Osteocyte (in vitro differentiated cells): ENCODE measurements at regions not wholly inside any gene's neighbourhood (a gene's known extent, or its start where the extent isn't known, plus 50 kb on each side); places are given as distances from the start of the nearest gene placed in this dataset.

Experiments
- DNase-seq: peaks from one replicate; pipeline ENCODE4 v3.0.0; 2021; ENCODE audit warnings: mixed read lengths; ENCODE audit not compliant: unreplicated experiment; ENCODE audit errors: extremely low spot score
- H3K27ac Mint-ChIP-seq: one replicate; pipeline ENCODE4 v1.8.0; 2021; ENCODE audit warnings: mild to moderate bottlenecking, mixed read lengths; ENCODE audit not compliant: unreplicated experiment
- H3K27me3 Mint-ChIP-seq: one replicate; pipeline ENCODE4 v1.8.0; 2021; ENCODE audit warnings: mixed read lengths; ENCODE audit not compliant: unreplicated experiment
- H3K36me3 Mint-ChIP-seq: one replicate; pipeline ENCODE4 v1.8.0; 2021; ENCODE audit warnings: mixed read lengths; ENCODE audit not compliant: unreplicated experiment
- H3K4me1 Mint-ChIP-seq: one replicate; pipeline ENCODE4 v1.8.0; 2021; ENCODE audit warnings: mixed read lengths; ENCODE audit not compliant: unreplicated experiment
- H3K4me3 Mint-ChIP-seq: one replicate; pipeline ENCODE4 v1.8.0; 2021; ENCODE audit warnings: mild to moderate bottlenecking, moderate library complexity, mixed read lengths; ENCODE audit not compliant: unreplicated experiment
- H3K9me3 Mint-ChIP-seq: one replicate; pipeline ENCODE4 v1.8.0; 2021; ENCODE audit warnings: mixed read lengths; ENCODE audit not compliant: unreplicated experiment
- CTCF ChIP-seq: fragments of 200-600 bp; sonication (generic); IDR thresholded peaks from 2 replicates; pipeline ENCODE4 v1.5.0; 2021; ENCODE audit warnings: antibody characterized with exemption, mild to moderate bottlenecking, moderate library complexity

- Mint-ChIP-seq H3K27ac (no peak overlapping the region), H3K27me3 (no peaks in the 10 kb centered on the region), H3K4me3 (no peak overlapping the region), H3K9me3 (peaks cover 11% of the 10 kb centered on the region), H3K4me1 (no peaks in the 10 kb centered on the region), H3K36me3 (peaks cover 3% of the 10 kb centered on the region)
- no peak for TF ChIP-seq CTCF
- no peak for DNase-seq
These were observed 943.7 kb downstream of the EFNA5 start for GRCh38 chr5:106727071-106727470.

- no peak for TF ChIP-seq CTCF
- peaks cover 10% of the 10 kb centered on the region for H3K9me3 Mint-ChIP-seq
- H3K27me3 Mint-ChIP-seq: no peaks in the 10 kb centered on the region
- H3K36me3 Mint-ChIP-seq: peaks cover 6% of the 10 kb centered on the region
- no peak for DNase-seq
- no peak overlapping the region for H3K27ac Mint-ChIP-seq
- peaks cover 3% of the 10 kb centered on the region for H3K4me1 Mint-ChIP-seq
- no peak overlapping the region for H3K4me3 Mint-ChIP-seq
These were observed 950.4 kb downstream of the EFNA5 start for GRCh38 chr5:106720367-106720766.

GRCh38 chr5:106699796-106700195 is 970.9 kb downstream of the EFNA5 start:
- Mint-ChIP-seq H3K4me3 (no peak overlapping the region), H3K9me3 (no peaks in the 10 kb centered on the region), H3K36me3 (no peaks in the 10 kb centered on the region), H3K27me3 (no peaks in the 10 kb centered on the region), H3K27ac (no peak overlapping the region), H3K4me1 (no peaks in the 10 kb centered on the region)
- no peak for DNase-seq
- no peak for TF ChIP-seq CTCF

DNA sequence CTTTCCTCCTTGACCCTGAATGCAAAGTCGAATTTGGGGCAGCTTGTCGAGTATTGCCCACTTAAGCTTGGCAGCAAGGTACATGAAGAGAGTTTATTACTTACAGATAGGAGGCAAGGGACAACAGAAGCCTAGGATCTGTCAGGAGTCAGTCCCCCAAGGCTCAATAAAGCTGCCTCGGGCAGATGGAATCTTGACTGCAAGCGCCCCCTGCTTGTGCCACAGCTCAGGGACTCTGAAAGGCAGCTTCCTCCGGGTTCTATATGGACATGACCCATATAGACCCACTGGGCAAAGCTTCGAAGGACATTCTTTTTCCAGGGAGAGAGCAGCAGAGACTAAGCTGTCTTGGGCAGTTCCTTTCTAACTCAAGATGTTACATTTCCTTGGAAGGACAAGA is 971.5 kb downstream of the EFNA5 start:
- no peak for DNase-seq
- Mint-ChIP-seq H3K36me3 (no peaks in the 10 kb centered on the region), H3K4me1 (no peaks in the 10 kb centered on the region), H3K27me3 (no peaks in the 10 kb centered on the region), H3K4me3 (no peak overlapping the region), H3K27ac (no peak overlapping the region), H3K9me3 (no peaks in the 10 kb centered on the region)
- no peak for TF ChIP-seq CTCF

GRCh38 chr5:106698169-106698568 is 972.6 kb downstream of the EFNA5 start:
- Mint-ChIP-seq H3K27ac (no peak overlapping the region), H3K27me3 (no peaks in the 10 kb centered on the region), H3K4me3 (no peak overlapping the region), H3K36me3 (no peaks in the 10 kb centered on the region), H3K9me3 (no peaks in the 10 kb centered on the region), H3K4me1 (no peaks in the 10 kb centered on the region)
- DNase-seq: no peak
- no peak for TF ChIP-seq CTCF
